HepG2 (cell line): ENCODE measurements at regions not wholly inside any gene's neighbourhood (a gene's known extent, or its start where the extent isn't known, plus 50 kb on each side); places are given as distances from the start of the nearest gene placed in this dataset.

ENCODE experiments used
- ATAC-seq: fragments of 200-7000 bp; cut with Tn5 transposase; 3 replicates; pipeline ENCODE4 v1.9.1; 2020; ENCODE audit warnings: mild to moderate bottlenecking, moderate library complexity
- BruUV-seq: library from RNA; stranded (reverse); fragments of 400-500 nt; replicated peaks from 2 replicates; lab custom pipeline; 2021; lab: Mats Ljungman, UMichigan
- CTCF ChIA-PET: fragments of 300-600 bp; formaldehyde crosslinking; extraction: SDS; loops from one replicate; lab custom pipeline; 2021; ENCODE audit warnings: low total read pairs, inconsistent platforms, low intra/inter-chr PET ratio; lab: Yijun Ruan, JAX
- POLR2A ChIA-PET: fragments of 350-600 bp; sonication (Branson Sonifier 250); formaldehyde crosslinking; loops from one replicate; lab custom pipeline; 2020; ENCODE audit warnings: antibody characterized with exemption, inconsistent platforms; lab: Yijun Ruan, JAX
- DNase-seq: peaks from one replicate; pipeline ENCODE4 v3.0.0-alpha.2; 2015; ENCODE audit warnings: low spot score
- FAIRE-seq: peaks from 3 replicates; lab custom pipeline; 2011; peaks lifted over from hg19 to GRCh38; lab: Jason Lieb, UNC
- H2AFZ ChIP-seq: one replicate; pipeline ENCODE4 v1.6.1; 2011; ENCODE audit warnings: low read length, inconsistent platforms
- H3K27ac ChIP-seq: fragments of 300-600 bp; 3 replicates; pipeline ENCODE4 v1.8.0; 2011; ENCODE audit warnings: mixed run types, mild to moderate bottlenecking, mixed read lengths, low read length, inconsistent platforms; ENCODE audit not compliant: insufficient read depth; ENCODE audit errors: extremely low read length
- H3K27me3 ChIP-seq, 2 experiments: fragments of 200-600 bp in 1 of 2; 2 replicates in 1 of 2; 3 replicates in 1 of 2; pipeline versions ENCODE4 v1.6.0 to v1.8.0; 2011; ENCODE audit warnings: low read length in 2 of 2, mild to moderate bottlenecking in 2 of 2, moderate library complexity in 2 of 2, inconsistent platforms in 1 of 2; ENCODE audit not compliant: insufficient read depth in 2 of 2, control insufficient read depth in 1 of 2
- H3K36me3 ChIP-seq, 2 experiments: fragments of 200-600 bp in 1 of 2; replicated peaks in 1 of 2; 2 replicates in 1 of 2; 3 replicates in 1 of 2; pipeline versions ENCODE4 v1.5.1 to v1.8.0; 2011; ENCODE audit warnings: low read length in 2 of 2, inconsistent platforms in 1 of 2; ENCODE audit not compliant: insufficient read depth in 2 of 2, control insufficient read depth in 1 of 2
- H3K4me1 ChIP-seq: 2 replicates; pipeline ENCODE4 v1.5.1; 2012; ENCODE audit warnings: low read length, inconsistent platforms; ENCODE audit not compliant: insufficient read depth
- H3K4me2 ChIP-seq: 2 replicates; pipeline ENCODE4 v1.6.0; 2011; ENCODE audit warnings: low read depth, low read length, inconsistent platforms
- H3K4me3 ChIP-seq, 3 experiments: fragments of 200-600 bp in 1 of 3; sonication (generic), shearing (Covaris generic) in 1 of 3; replicated peaks in 1 of 3; 2 replicates each; pipeline ENCODE4 v1.5.1; 2011 to 2016; ENCODE audit warnings: low read length in 3 of 3, inconsistent platforms in 2 of 3, low read depth in 2 of 3, mild to moderate bottlenecking in 2 of 3, control low read depth in 1 of 3, mixed read lengths in 1 of 3; ENCODE audit not compliant: insufficient read depth in 1 of 3
- H3K79me2 ChIP-seq: one replicate; pipeline ENCODE4 v1.6.1; 2011; ENCODE audit warnings: low read length, inconsistent platforms; ENCODE audit not compliant: insufficient read depth
- H3K9ac ChIP-seq: 2 replicates; pipeline ENCODE4 v1.6.0; 2011; ENCODE audit warnings: mild to moderate bottlenecking, low read depth, low read length, inconsistent platforms; ENCODE audit not compliant: insufficient read depth
- H3K9me3 ChIP-seq: 2 replicates; pipeline ENCODE4 v1.5.1; 2012; ENCODE audit warnings: mild to moderate bottlenecking, low read length
- H4K20me1 ChIP-seq: 2 replicates; pipeline ENCODE4 v1.6.0; 2011; ENCODE audit warnings: inconsistent platforms, mild to moderate bottlenecking, low read length, moderate library complexity; ENCODE audit not compliant: insufficient read depth
- BCL6 ChIP-seq: IDR thresholded peaks from 2 replicates; pipeline ENCODE4 v1.6.1; 2016; ENCODE audit warnings: missing genetic modification reagents, missing compliant biosample characterization
- CEBPB ChIP-seq: IDR thresholded peaks from 2 replicates; pipeline ENCODE4 v1.6.1; 2011; ENCODE audit warnings: low read depth, low read length, improper control_type of control experiment, borderline replicate concordance
- GFI1 ChIP-seq: sonication (generic); formaldehyde crosslinking; IDR thresholded peaks from 2 replicates; pipeline ENCODE4 v1.5.0; 2020; ENCODE audit warnings: missing genetic modification reagents, mild to moderate bottlenecking, borderline replicate concordance
- GTF2F1 ChIP-seq: fragments of 150-350 bp; IDR thresholded peaks from 2 replicates; pipeline ENCODE4 v1.6.1; 2014; ENCODE audit warnings: low read length
- GZF1 ChIP-seq: sonication (generic); formaldehyde crosslinking; IDR thresholded peaks from 2 replicates; pipeline ENCODE4 v1.5.1; 2020; ENCODE audit warnings: mild to moderate bottlenecking, missing genetic modification reagents
- MTF1 ChIP-seq: sonication (generic); formaldehyde crosslinking; IDR thresholded peaks from 2 replicates; pipeline ENCODE4 v1.5.0; 2020; ENCODE audit warnings: missing genetic modification reagents
- RARA ChIP-seq: IDR thresholded peaks from 2 replicates; pipeline ENCODE4 v1.6.1; 2016; ENCODE audit warnings: missing genetic modification reagents, missing compliant biosample characterization
- TRIM24 ChIP-seq: sonication (generic); formaldehyde crosslinking; IDR thresholded peaks from 2 replicates; pipeline ENCODE4 v1.8.0; 2022; ENCODE audit warnings: mild to moderate bottlenecking, missing genetic modification reagents
- ZNF703 ChIP-seq: sonication (generic); formaldehyde crosslinking; IDR thresholded peaks from 2 replicates; pipeline ENCODE4 v1.5.1; 2020; ENCODE audit warnings: missing genetic modification reagents, mild to moderate bottlenecking, moderate library complexity, borderline replicate concordance
- WGBS: methylation state at CpG from one replicate; pipeline ENCODE4 v1.1.6; 2017; ENCODE audit warnings: low lambda C conversion rate; 5-methylcytosine and 5-hydroxymethylcytosine counted together
- in situ Hi-C: cut with HindIII; loops from 2 replicates; pipeline ENCODE4 v1.10.0; 2017; ENCODE audit warnings: low pct_unique_long_range_greater_than_20kb; ENCODE audit not compliant: extremely low pct_ligation_motif_present
- intact Hi-C: fragments of 100-400 bp; cut with micrococcal nuclease; formaldehyde crosslinking; loops from one replicate; pipeline ENCODE4 v1.10.0; 2022; ENCODE audit not compliant: unreplicated experiment
- TF ChIP-seq, protein P1 (sequence below): sonication (generic); formaldehyde crosslinking; IDR thresholded peaks from 2 replicates; pipeline ENCODE4 v1.4.0; 2020; ENCODE audit warnings: missing genetic modification reagents

DNA sequence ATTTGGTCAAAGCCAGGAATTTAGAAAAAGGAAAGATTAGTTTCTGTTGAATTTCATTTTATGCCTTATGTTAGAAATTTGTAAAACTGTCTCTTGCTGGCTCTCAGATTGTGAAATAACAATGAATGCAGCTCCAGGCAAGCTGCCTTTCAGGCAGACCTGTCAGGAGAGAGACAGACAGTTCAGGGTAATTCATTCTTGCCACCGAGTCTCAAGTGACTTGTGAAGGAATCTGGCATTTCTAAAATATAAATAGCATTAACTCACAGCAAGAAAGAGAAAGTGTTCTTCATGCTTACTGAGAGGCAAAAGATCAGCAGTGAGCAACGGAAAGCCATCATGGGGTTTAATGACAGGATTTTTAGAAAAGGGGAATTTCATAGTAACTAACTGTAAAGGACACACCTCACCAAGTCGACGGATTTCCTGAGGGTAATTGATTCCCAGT, 442.3 kb upstream of the AKR1E2 start:
- DNase-seq (no peak), ATAC-seq (no peak), FAIRE-seq (no peak)
- no peak overlapping the region for H3K27ac ChIP-seq
- no peaks in the 10 kb centered on the region for H3K9me3 ChIP-seq
- no peak overlapping the region for H2AFZ ChIP-seq
- no peak overlapping the region for H3K4me2 ChIP-seq
- BruUV-seq = no TSS peak
- no peaks in the 10 kb centered on the region for H3K36me3 ChIP-seq
- in situ Hi-C loops (no loop called here), intact Hi-C loops (no loop called here)
- no peaks in the 10 kb centered on the region for H4K20me1 ChIP-seq
- ChIA-PET CTCF (no interaction called here), POLR2A (no interaction called here)
- H3K9ac ChIP-seq = no peak overlapping the region
- TF ChIP-seq TRIM24 (CRISPR knock-in tag) (no peak), ZNF703 (no peak), GTF2F1 (no peak), MTF1 (CRISPR knock-in tag) (no peak), GZF1 (no peak), CEBPB (peak; percentile 31; the same call in 1 of the 2 replicates)
- TF ChIP-seq, protein P1, sequence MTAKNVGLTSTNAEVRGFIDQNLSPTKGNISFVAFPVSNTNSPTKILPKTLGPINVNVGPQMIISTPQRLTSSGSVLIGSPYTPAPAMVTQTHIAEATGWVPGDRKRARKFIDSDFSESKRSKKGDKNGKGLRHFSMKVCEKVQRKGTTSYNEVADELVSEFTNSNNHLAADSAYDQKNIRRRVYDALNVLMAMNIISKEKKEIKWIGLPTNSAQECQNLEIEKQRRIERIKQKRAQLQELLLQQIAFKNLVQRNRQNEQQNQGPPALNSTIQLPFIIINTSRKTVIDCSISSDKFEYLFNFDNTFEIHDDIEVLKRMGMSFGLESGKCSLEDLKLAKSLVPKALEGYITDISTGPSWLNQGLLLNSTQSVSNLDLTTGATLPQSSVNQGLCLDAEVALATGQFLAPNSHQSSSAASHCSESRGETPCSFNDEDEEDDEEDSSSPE (CRISPR knock-in tag) = no peak
- H3K79me2 ChIP-seq = no peaks in the 10 kb centered on the region
- H3K27me3 ChIP-seq = 0 out of 5 replicates have a peak, but pooled peaks cover 0 to under 1% of the 10 kb centered on the region in 2 experiments
- H3K4me1 ChIP-seq = no peaks in the 10 kb centered on the region
- 6% methylated on average over 4 of the region's 4 CpGs for WGBS
- no peak overlapping the region for H3K4me3 ChIP-seq

DNA sequence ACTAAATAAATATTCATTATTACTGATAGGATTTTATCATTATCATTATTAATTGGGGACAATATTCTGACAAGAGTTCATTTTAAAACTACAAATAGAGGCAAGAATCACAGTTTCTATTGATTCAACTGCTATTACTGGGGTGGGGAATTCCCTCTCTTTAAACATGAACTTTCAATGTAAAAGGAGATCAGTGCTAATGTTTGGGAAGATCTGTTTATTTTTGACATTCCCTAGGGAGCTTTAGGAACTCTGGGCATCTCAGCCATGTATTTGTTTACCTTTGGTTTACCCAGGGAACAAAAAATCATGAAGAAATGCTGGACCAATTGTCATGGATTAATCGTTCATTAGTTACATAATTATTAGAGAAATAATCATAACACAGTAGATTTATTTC, 443.2 kb upstream of the AKR1E2 start:
- ChIA-PET POLR2A (no interaction called here), CTCF (no interaction called here)
- Histone ChIP-seq H3K27me3 (0 out of 5 replicates have a peak, but pooled peaks cover 0 to 3% of the 10 kb centered on the region in 2 experiments), H3K9me3 (no peaks in the 10 kb centered on the region), H3K79me2 (no peaks in the 10 kb centered on the region), H3K4me2 (no peak overlapping the region), H3K27ac (no peak overlapping the region), H3K4me1 (no peaks in the 10 kb centered on the region), H4K20me1 (no peaks in the 10 kb centered on the region), H3K9ac (no peak overlapping the region), H3K4me3 (no peak overlapping the region), H3K36me3 (no peaks in the 10 kb centered on the region), H2AFZ (no peak overlapping the region)
- BruUV-seq = no TSS peak
- DNase-seq (peak; percentile 15), FAIRE-seq (no peak), ATAC-seq (no peak)
- intact Hi-C loops (no loop called here), in situ Hi-C loops (no loop called here)
- peak; percentile 54 for TF ChIP-seq BCL6 (CRISPR knock-in tag)
- TF ChIP-seq, protein P1 (CRISPR knock-in tag) = no peak
- TF ChIP-seq RARA (CRISPR knock-in tag) = 0 out of 2 replicates have a peak, but pooled peaks have one; percentile 6
- peak; percentile 58 for TF ChIP-seq GFI1
- WGBS = 5% methylated on average over 1 of the region's 1 CpG
